ENCODE measurements at regions not wholly inside any gene's neighbourhood (a gene's known extent, or its start where the extent isn't known, plus 50 kb on each side); places are given as distances from the start of the nearest gene placed in this dataset.

GRCh38 chr11:69949327-69949726, 128.8 kb upstream of the ANO1 start:
- no peak for FAIRE-seq
- no peak overlapping the region for H4K8ac ChIP-seq (ENCODE audit: extremely low read depth, insufficient read depth, low read length)
- no peak overlapping the region for H3K4me3 ChIP-seq (ENCODE audit: extremely low read depth in 1 of 4, insufficient read depth in 2 of 4, low read depth in 3 of 4, low read length in 4 of 4)
- H3K27ac ChIP-seq (ENCODE audit: low read depth, low read length), result no peak overlapping the region
- H3K4me1 ChIP-seq (replicated peaks in 1 of 4; ENCODE audit: control insufficient read depth in 3 of 4, insufficient read depth in 4 of 4, low read length in 3 of 4), result peaks cover 4 to 16% (median 9%) of the 10 kb centered on the region in 4 experiments; a peak in 6 of 7 replicates
- H3K79me2 ChIP-seq (ENCODE audit: control insufficient read depth in 1 of 2, insufficient read depth in 2 of 2, low read length in 2 of 2), result no peaks in the 10 kb centered on the region
- WGBS, 2 experiments (ENCODE audit: extremely low coverage in 1 of 2, insufficient coverage in 1 of 2, insufficient read length in 1 of 2, insufficient replicate concordance in 2 of 2, low coverage in 1 of 2, low lambda C conversion rate in 2 of 2, missing lambda C conversion rate in 1 of 2), result 76% methylated on average over 5 of the region's 6 CpGs; no CpG with 5 or more reads in 1 of the 2 experiments
- peaks cover 6% of the 10 kb centered on the region; the same call in 1 of the 2 replicates for H3K23me2 ChIP-seq (ENCODE audit: low read depth, low read length)
- H3K79me1 ChIP-seq (ENCODE audit: low read depth, low read length), result no peaks in the 10 kb centered on the region
- H3K23ac ChIP-seq (ENCODE audit: insufficient read length), result no peak overlapping the region
- H3K4me2 ChIP-seq (ENCODE audit: insufficient read depth in 1 of 2, low read depth in 2 of 2, low read length in 2 of 2), result peak overlapping the region in 1 of 2 experiments; percentile 3; a peak in 1 of 4 replicates
- no peak overlapping the region for H3K14ac ChIP-seq (ENCODE audit: insufficient read length)
- no peaks in the 10 kb centered on the region for H3K36me3 ChIP-seq (ENCODE audit: control insufficient read depth in 2 of 4, insufficient read depth in 4 of 4, low read length in 3 of 4)
- CTCF ChIA-PET (ENCODE audit: partially characterized antibody), result interaction anchor here (0.7 to 8.6 kb wide), 57 partner anchors 9 to 277 kb away, joined by 3 to 103 read pairs (median 6); partner anchors contain the start of gene ANO1
- no peak overlapping the region for H4K5ac ChIP-seq (ENCODE audit: insufficient read length, low read depth, low read length)
- TF ChIP-seq JUND (IDR thresholded peaks at IDR 0.05; ENCODE audit: low read length), result peak; percentile 20; the same call in 1 of the 2 replicates
- TF ChIP-seq HDAC2 (IDR thresholded peaks at IDR 0.05; ENCODE audit: borderline replicate concordance in 1 of 2, low read depth in 2 of 2, low read length in 2 of 2), result no peak
- no peak overlapping the region for H2AFZ ChIP-seq (ENCODE audit: low read length)
- POLR2A ChIA-PET (ENCODE audit: partially characterized antibody), result interaction anchor here (0.7 kb wide), 1 partner anchor 226 kb away, joined by 3 read pairs; no protein-coding TSS in a partner anchor
- H3K18ac ChIP-seq (ENCODE audit: extremely low read depth, low read length), result peak overlapping the region; percentile 57; the same call in 1 of the 2 replicates
- H2BK15ac ChIP-seq (ENCODE audit: low read length), result peak overlapping the region; percentile 2; the same call in 1 of the 2 replicates
- H3K27me3 ChIP-seq (replicated peaks in 1 of 4; ENCODE audit: control insufficient read depth in 3 of 4, extremely low read depth in 1 of 4, insufficient read depth in 3 of 4, low read length in 3 of 4), result no peaks in the 10 kb centered on the region; a peak in 1 of 7 replicates
- peaks cover 0 to 4% of the 10 kb centered on the region in 2 experiments; a peak in 1 of 4 replicates for H3K9me3 ChIP-seq (ENCODE audit: insufficient read depth in 2 of 2, low read depth in 1 of 2, low read length in 1 of 2)
- no peak overlapping the region; a peak in 1 of 7 replicates for H3K9ac ChIP-seq (replicated peaks in 1 of 4; ENCODE audit: extremely low read depth in 1 of 4, low read depth in 3 of 4, low read length in 3 of 4)
- H2AK5ac ChIP-seq (ENCODE audit: low read depth, low read length), result no peak overlapping the region
- peak overlapping the region; percentile 69; the same call in 1 of the 2 replicates for H2BK12ac ChIP-seq (ENCODE audit: low read depth, low read length)
- no peak overlapping the region for H3K56ac ChIP-seq (replicated peaks; ENCODE audit: insufficient read length, low read depth, low read length)
- H2BK20ac ChIP-seq (ENCODE audit: low read length), result 0 out of 2 replicates have a peak overlapping the region, but pooled peaks have one; percentile 82
- H3K4ac ChIP-seq (replicated peaks; ENCODE audit: insufficient read length, low read depth, low read length), result peak overlapping the region; percentile 0
- H4K91ac ChIP-seq (replicated peaks; ENCODE audit: insufficient read length, low read length), result peak overlapping the region; percentile 19
- no peak for DNase-seq (ENCODE audit: low read depth in 1 of 2, low spot score in 2 of 2)
- no peak overlapping the region for H2BK120ac ChIP-seq (replicated peaks; ENCODE audit: low read depth, low read length)
- H2BK5ac ChIP-seq (ENCODE audit: low read depth, low read length), result peak overlapping the region; percentile 44; the same call in 1 of the 2 replicates
- H4K20me1 ChIP-seq (replicated peaks in 1 of 2; ENCODE audit: control insufficient read depth in 1 of 2, insufficient read depth in 2 of 2, low read length in 2 of 2), result no peaks in the 10 kb centered on the region
